K562 (cell line): ENCODE measurements at regions not wholly inside any gene's neighbourhood (a gene's known extent, or its start where the extent isn't known, plus 50 kb on each side); places are given as distances from the start of the nearest gene placed in this dataset.

Source experiments
- AFF4 ChIP-seq: sonication (generic); formaldehyde crosslinking; IDR thresholded peaks from 2 replicates; pipeline ENCODE4 v1.8.0; 2023; ENCODE audit warnings: mild to moderate bottlenecking, missing genetic modification reagents
- CC2D1A ChIP-seq: fragments of 450-650 bp; IDR thresholded peaks from 2 replicates; pipeline ENCODE4 v1.6.1; 2017; ENCODE audit warnings: mild to moderate bottlenecking
- CHD7 ChIP-seq: fragments of 200-600 bp; sonication (generic); IDR thresholded peaks from one replicate; pipeline ENCODE4 v1.6.1; 2012; ENCODE audit warnings: mild to moderate bottlenecking, low read depth, low read length, inconsistent platforms
- HDAC3 ChIP-seq: fragments of 450-650 bp; IDR thresholded peaks from 2 replicates; pipeline ENCODE4 v1.6.1; 2018; ENCODE audit warnings: borderline replicate concordance, mild to moderate bottlenecking, moderate library complexity; ENCODE audit not compliant: partially characterized antibody
- MNT ChIP-seq, 2 experiments: fragments of 450-650 bp; conservative IDR thresholded peaks; 2 replicates each; pipeline ENCODE4 v1.6.1; 2017; ENCODE audit warnings: mild to moderate bottlenecking in 2 of 2, moderate library complexity in 2 of 2
- ZNF592 ChIP-seq: fragments of 450-650 bp; IDR thresholded peaks from 2 replicates; pipeline ENCODE4 v1.6.1; 2017; ENCODE audit warnings: antibody characterized with exemption, mild to moderate bottlenecking

GRCh38 chr7:119132436-119132835 lies 907.9 kb downstream of the ANKRD7 start (continued):
- TF ChIP-seq CHD7 (no peak), AFF4 (no peak), HDAC3 (no peak), MNT (conservative IDR thresholded peaks at IDR 0.05) (no peak), CC2D1A (no peak), ZNF592 (no peak)
